Naive B cell (primary cell): ENCODE measurements at regions not wholly inside any gene's neighbourhood (a gene's known extent, or its start where the extent isn't known, plus 50 kb on each side); places are given as distances from the start of the nearest gene placed in this dataset.

ENCODE experiments used
- ATAC-seq, 2 donors: fragments of 150-1000 bp; cut with Tn5 transposase; 2 replicates each; pipeline ENCODE4 v1.10.0; 2021; ENCODE audit warnings: low read depth in 2 of 2, mild to moderate bottlenecking in 2 of 2, moderate library complexity in 2 of 2
- DNase-seq: peaks from one replicate; pipeline ENCODE4 v3.0.0; 2022
- H3K27ac Mint-ChIP-seq, 6 donors: one replicate each; pipeline ENCODE4 v1.8.0; 2020 to 2022; ENCODE audit warnings: mild to moderate bottlenecking in 6 of 6, mixed read lengths in 6 of 6, moderate library complexity in 5 of 6, inconsistent platforms in 2 of 6
- H3K27me3 Mint-ChIP-seq, 3 donors: one replicate each; pipeline ENCODE4 v1.8.0; 2021 to 2022; ENCODE audit warnings: mixed read lengths in 3 of 3, mild to moderate bottlenecking in 1 of 3
- H3K36me3 Mint-ChIP-seq, 2 donors: one replicate each; pipeline ENCODE4 v1.8.0; 2020 to 2022; ENCODE audit warnings: mixed read lengths in 2 of 2, inconsistent platforms in 1 of 2, mild to moderate bottlenecking in 1 of 2
- H3K4me1 Mint-ChIP-seq, 3 donors: one replicate each; pipeline ENCODE4 v1.8.0; 2020 to 2022; ENCODE audit warnings: mixed read lengths in 3 of 3, inconsistent platforms in 1 of 3, mild to moderate bottlenecking in 1 of 3, moderate library complexity in 1 of 3
- H3K4me3 Mint-ChIP-seq, 8 donors: one replicate each; pipeline ENCODE4 v1.8.0; 2020 to 2022; ENCODE audit warnings: mild to moderate bottlenecking in 8 of 8, mixed read lengths in 8 of 8, moderate library complexity in 8 of 8, inconsistent platforms in 2 of 8
- H3K9me3 Mint-ChIP-seq, 7 donors: one replicate each; pipeline ENCODE4 v1.8.0; 2020 to 2022; ENCODE audit warnings: mixed read lengths in 7 of 7, mild to moderate bottlenecking in 5 of 7, inconsistent platforms in 2 of 7, moderate library complexity in 1 of 7

- no peaks in the 10 kb centered on the region for H3K4me1 Mint-ChIP-seq
- no peak overlapping the region for H3K27ac Mint-ChIP-seq
- peaks cover 0 to 14% (median 3%) of the 10 kb centered on the region in 7 donors for H3K9me3 Mint-ChIP-seq
- no peak for ATAC-seq
- no peak overlapping the region for H3K4me3 Mint-ChIP-seq
- no peaks in the 10 kb centered on the region for H3K36me3 Mint-ChIP-seq
- no peaks in the 10 kb centered on the region for H3K27me3 Mint-ChIP-seq
- DNase-seq: no peak
Measured at GRCh38 chr6:9594746-9595145, 820.1 kb downstream of the TFAP2A start.

DNA sequence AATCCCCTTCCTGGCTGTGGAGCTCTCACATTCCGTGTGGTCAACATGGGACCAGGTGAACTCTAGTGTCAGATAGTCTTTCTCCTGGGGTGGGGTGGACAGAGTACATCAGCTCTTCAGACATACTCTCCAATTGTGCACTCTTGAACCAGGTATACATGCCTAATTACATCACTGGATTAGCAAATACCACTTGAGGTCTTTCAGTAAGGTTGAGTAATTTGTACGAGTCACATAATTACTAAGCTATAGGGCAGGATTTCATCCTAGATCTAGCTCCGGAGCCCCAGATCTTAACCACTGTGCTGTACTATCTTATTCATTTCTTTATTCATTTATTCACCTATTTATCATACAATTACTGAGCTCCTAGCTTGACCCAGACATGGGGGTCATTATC lies 821.3 kb downstream of the TFAP2A start:
- H3K4me3 Mint-ChIP-seq: no peak overlapping the region
- H3K4me1 Mint-ChIP-seq: no peaks in the 10 kb centered on the region
- H3K27me3 Mint-ChIP-seq: no peaks in the 10 kb centered on the region
- no peaks in the 10 kb centered on the region for H3K36me3 Mint-ChIP-seq
- H3K9me3 Mint-ChIP-seq: peaks cover 0 to 14% (median 3%) of the 10 kb centered on the region in 7 donors
- ATAC-seq: no peak
- no peak overlapping the region for H3K27ac Mint-ChIP-seq
- DNase-seq: no peak

DNA sequence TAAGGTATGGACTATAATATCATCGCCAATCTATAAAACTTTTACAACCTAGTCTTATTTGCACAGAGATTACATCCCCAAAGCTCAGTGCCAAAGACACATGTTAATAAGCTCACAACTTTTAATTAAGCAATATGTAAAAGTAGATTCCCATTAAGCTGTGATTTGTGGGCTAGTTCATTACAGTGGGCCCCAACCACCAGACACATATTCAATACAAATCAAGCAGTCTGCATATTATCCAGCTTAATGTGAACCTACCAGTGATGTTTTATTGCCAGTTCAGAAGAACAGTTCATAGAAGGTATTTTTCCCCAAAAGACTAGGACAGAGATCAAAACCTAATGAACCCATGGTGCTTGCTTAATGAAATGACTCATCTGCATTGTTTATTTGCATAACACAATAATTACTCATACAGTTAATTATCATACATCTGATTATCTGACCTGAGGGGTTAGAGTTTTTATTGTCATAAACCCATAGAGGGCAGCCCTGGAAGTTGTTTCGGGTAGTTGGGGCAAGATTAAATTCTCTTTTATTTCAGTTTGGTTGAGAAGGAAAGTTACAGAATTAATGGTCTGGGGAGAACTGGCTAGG lies 831.0 kb downstream of the TFAP2A start:
- Mint-ChIP-seq H3K36me3 (no peaks in the 10 kb centered on the region), H3K9me3 (peaks cover 0 to 6% (median 2%) of the 10 kb centered on the region in 7 donors), H3K27ac (no peak overlapping the region), H3K4me1 (no peaks in the 10 kb centered on the region), H3K27me3 (no peaks in the 10 kb centered on the region), H3K4me3 (no peak overlapping the region)
- ATAC-seq: no peak
- DNase-seq: no peak

- Mint-ChIP-seq H3K27ac (no peak overlapping the region), H3K36me3 (no peaks in the 10 kb centered on the region), H3K27me3 (no peaks in the 10 kb centered on the region), H3K4me3 (no peak overlapping the region), H3K4me1 (no peaks in the 10 kb centered on the region), H3K9me3 (peaks cover 0 to 6% (median 0%) of the 10 kb centered on the region in 7 donors)
- DNase-seq: no peak
- no peak for ATAC-seq
Measured at GRCh38 chr6:9581155-9581554, 833.7 kb downstream of the TFAP2A start.

GRCh38 chr6:9576521-9576920 lies 838.4 kb downstream of the TFAP2A start:
- no peak overlapping the region for H3K4me3 Mint-ChIP-seq
- no peaks in the 10 kb centered on the region for H3K4me1 Mint-ChIP-seq
- ATAC-seq (no peak), DNase-seq (no peak)
- H3K9me3 Mint-ChIP-seq: peaks cover 0 to 4% (median 2%) of the 10 kb centered on the region in 7 donors
- H3K27me3 Mint-ChIP-seq: peaks cover 0 to 3% (median 0%) of the 10 kb centered on the region in 3 donors
- H3K36me3 Mint-ChIP-seq: no peaks in the 10 kb centered on the region
- H3K27ac Mint-ChIP-seq: no peak overlapping the region

DNA sequence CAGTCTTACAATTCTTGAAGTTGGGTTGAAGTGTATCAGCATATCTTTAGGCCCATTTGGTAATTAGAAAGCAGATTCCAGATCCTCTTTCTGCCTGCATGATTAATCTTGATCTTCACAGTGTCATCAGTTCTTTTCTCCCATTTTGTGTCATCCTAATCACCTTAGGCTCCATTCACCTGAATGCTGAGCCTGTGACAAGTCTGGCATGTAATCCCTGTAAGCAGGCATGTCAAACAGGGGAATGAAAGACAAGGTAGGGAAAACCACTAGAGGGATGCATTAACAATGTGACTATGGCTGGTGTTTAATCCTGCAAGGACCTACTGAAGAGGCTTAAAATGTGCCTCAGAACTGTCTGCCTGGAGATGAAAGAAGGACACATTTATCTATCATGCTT lies 848.8 kb downstream of the TFAP2A start:
- no peaks in the 10 kb centered on the region for H3K4me1 Mint-ChIP-seq
- H3K9me3 Mint-ChIP-seq: peaks cover 0 to 5% (median 0%) of the 10 kb centered on the region in 7 donors
- H3K4me3 Mint-ChIP-seq: no peak overlapping the region
- H3K36me3 Mint-ChIP-seq: no peaks in the 10 kb centered on the region
- H3K27ac Mint-ChIP-seq: no peak overlapping the region
- H3K27me3 Mint-ChIP-seq: no peaks in the 10 kb centered on the region
- no peak for DNase-seq
- ATAC-seq: no peak

DNA sequence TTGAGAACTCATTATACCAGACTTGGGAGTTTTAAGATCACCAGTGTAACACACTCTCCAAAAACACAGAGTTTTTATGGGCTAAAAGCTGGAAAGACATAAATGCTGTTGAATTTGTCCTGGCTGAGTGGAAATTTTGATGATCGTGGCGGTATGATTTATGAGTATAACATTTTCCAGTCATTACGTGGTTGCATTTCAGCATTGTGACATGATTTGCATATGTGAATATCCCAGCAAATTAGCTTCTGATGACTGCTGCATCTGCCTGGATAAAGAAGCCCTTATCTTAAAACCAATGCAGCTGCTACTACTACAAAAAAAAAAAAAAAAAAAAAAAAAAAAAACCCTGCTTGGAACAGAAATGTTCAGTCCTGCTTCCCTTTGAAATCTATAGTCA lies 850.9 kb downstream of the TFAP2A start:
- no peak for DNase-seq
- no peaks in the 10 kb centered on the region for H3K27me3 Mint-ChIP-seq
- no peak overlapping the region for H3K4me3 Mint-ChIP-seq
- no peak for ATAC-seq
- no peaks in the 10 kb centered on the region for H3K4me1 Mint-ChIP-seq
- no peaks in the 10 kb centered on the region for H3K36me3 Mint-ChIP-seq
- H3K9me3 Mint-ChIP-seq: peaks cover 0 to 4% (median 0%) of the 10 kb centered on the region in 7 donors
- no peak overlapping the region for H3K27ac Mint-ChIP-seq

- no peaks in the 10 kb centered on the region for H3K4me1 Mint-ChIP-seq
- H3K36me3 Mint-ChIP-seq: no peaks in the 10 kb centered on the region
Measured at GRCh38 chr6:9563568-9563967, 851.3 kb downstream of the TFAP2A start.

GRCh38 chr6:9554806-9555205 lies 860.1 kb downstream of the TFAP2A start:
- H3K27ac Mint-ChIP-seq: no peak overlapping the region
- ATAC-seq (no peak), DNase-seq (no peak)

More at GRCh38 chr6:9563568-9563967, 851.3 kb downstream of the TFAP2A start:
- Mint-ChIP-seq H3K27ac (no peak overlapping the region), H3K9me3 (peaks cover 0 to 4% (median 0%) of the 10 kb centered on the region in 7 donors), H3K27me3 (no peaks in the 10 kb centered on the region), H3K4me3 (no peak overlapping the region)
- no peak for ATAC-seq
- DNase-seq: no peak

GRCh38 chr6:9554323-9554722 lies 860.6 kb downstream of the TFAP2A start:
- no peak overlapping the region for H3K4me3 Mint-ChIP-seq
- peaks cover 0 to 8% of the 10 kb centered on the region in 2 donors for H3K36me3 Mint-ChIP-seq
- H3K27me3 Mint-ChIP-seq: no peaks in the 10 kb centered on the region
- peaks cover 0 to 23% (median 10%) of the 10 kb centered on the region in 7 donors for H3K9me3 Mint-ChIP-seq
- H3K27ac Mint-ChIP-seq: no peak overlapping the region
- DNase-seq (no peak), ATAC-seq (no peak)
- no peaks in the 10 kb centered on the region for H3K4me1 Mint-ChIP-seq

More at GRCh38 chr6:9554806-9555205, 860.1 kb downstream of the TFAP2A start:
- Mint-ChIP-seq H3K9me3 (peaks cover 0 to 23% (median 10%) of the 10 kb centered on the region in 7 donors), H3K4me3 (no peak overlapping the region), H3K36me3 (peaks cover 0 to 8% of the 10 kb centered on the region in 2 donors), H3K4me1 (no peaks in the 10 kb centered on the region), H3K27me3 (no peaks in the 10 kb centered on the region)

DNA sequence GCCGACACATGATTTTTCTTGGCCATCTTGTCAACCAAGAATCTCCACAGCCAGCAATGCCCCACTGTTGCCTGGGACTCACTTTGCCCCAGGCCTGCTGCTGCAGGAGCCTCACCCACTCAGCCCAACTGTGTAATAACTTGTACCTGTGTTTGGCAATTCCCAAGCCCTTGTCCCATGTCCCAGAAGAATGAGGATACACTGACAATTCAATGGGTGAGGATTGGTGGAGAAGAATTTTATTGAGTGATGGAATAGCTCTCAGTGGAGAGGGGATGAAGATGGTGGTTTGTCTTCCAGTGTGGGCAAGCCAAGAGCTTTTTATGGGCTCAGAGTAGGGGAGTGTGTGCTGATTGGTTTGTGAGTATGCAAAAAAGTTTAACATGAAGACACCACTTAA lies 861.9 kb downstream of the TFAP2A start:
- peaks cover 0 to 8% of the 10 kb centered on the region in 2 donors for H3K36me3 Mint-ChIP-seq
- no peak for DNase-seq
- H3K9me3 Mint-ChIP-seq: peaks cover 3 to 23% (median 10%) of the 10 kb centered on the region in 7 donors
- no peak overlapping the region for H3K4me3 Mint-ChIP-seq
- H3K4me1 Mint-ChIP-seq: no peaks in the 10 kb centered on the region
- no peak overlapping the region for H3K27ac Mint-ChIP-seq
- no peak for ATAC-seq
- no peaks in the 10 kb centered on the region for H3K27me3 Mint-ChIP-seq

- H3K27me3 Mint-ChIP-seq: no peaks in the 10 kb centered on the region
- H3K4me3 Mint-ChIP-seq: no peak overlapping the region
- DNase-seq (no peak), ATAC-seq (no peak)
- H3K27ac Mint-ChIP-seq: no peak overlapping the region
- H3K4me1 Mint-ChIP-seq: no peaks in the 10 kb centered on the region
- peaks cover 0 to 10% (median 0%) of the 10 kb centered on the region in 7 donors for H3K9me3 Mint-ChIP-seq
- H3K36me3 Mint-ChIP-seq: no peaks in the 10 kb centered on the region
Measured at GRCh38 chr6:9543649-9544048, 871.2 kb downstream of the TFAP2A start.

- Mint-ChIP-seq H3K27me3 (no peaks in the 10 kb centered on the region), H3K9me3 (peaks cover 0 to 10% (median 0%) of the 10 kb centered on the region in 7 donors), H3K27ac (no peak overlapping the region), H3K36me3 (no peaks in the 10 kb centered on the region), H3K4me1 (no peaks in the 10 kb centered on the region), H3K4me3 (no peak overlapping the region)
- DNase-seq (no peak), ATAC-seq (no peak)
Measured at GRCh38 chr6:9540534-9541126, 874.2 kb downstream of the TFAP2A start.

DNA sequence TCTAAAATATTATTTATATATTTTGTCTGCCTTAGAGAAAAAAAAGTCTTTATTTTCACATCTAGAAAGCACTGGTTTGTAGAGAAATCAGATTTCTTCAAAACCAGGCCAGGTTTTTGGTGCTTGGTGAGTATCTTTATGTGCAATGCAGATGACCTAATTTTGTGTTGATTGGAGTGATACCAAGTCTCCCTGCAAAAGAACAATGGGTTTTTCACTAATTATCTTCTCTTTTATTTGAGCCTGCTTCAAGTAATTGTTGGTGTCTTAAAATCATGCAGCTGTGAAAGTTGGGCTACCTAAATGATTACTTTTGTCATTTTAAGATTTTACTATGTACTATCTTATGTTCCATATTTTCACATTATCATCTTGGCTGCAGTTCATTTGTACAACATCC lies 874.7 kb downstream of the TFAP2A start:
- Mint-ChIP-seq H3K9me3 (peaks cover 0 to 10% (median 0%) of the 10 kb centered on the region in 7 donors), H3K4me1 (no peaks in the 10 kb centered on the region), H3K36me3 (no peaks in the 10 kb centered on the region), H3K27ac (no peak overlapping the region), H3K4me3 (no peak overlapping the region), H3K27me3 (no peaks in the 10 kb centered on the region)
- DNase-seq (no peak), ATAC-seq (no peak)
